ENCODE measurements at regions not wholly inside any gene's neighbourhood (a gene's known extent, or its start where the extent isn't known, plus 50 kb on each side); places are given as distances from the start of the nearest gene placed in this dataset.
"Not testable (repeated sequence)": the region's sequence is repeated elsewhere in the genome, so short reads cannot be mapped to it uniquely, and the experiment has no call there.

DNA sequence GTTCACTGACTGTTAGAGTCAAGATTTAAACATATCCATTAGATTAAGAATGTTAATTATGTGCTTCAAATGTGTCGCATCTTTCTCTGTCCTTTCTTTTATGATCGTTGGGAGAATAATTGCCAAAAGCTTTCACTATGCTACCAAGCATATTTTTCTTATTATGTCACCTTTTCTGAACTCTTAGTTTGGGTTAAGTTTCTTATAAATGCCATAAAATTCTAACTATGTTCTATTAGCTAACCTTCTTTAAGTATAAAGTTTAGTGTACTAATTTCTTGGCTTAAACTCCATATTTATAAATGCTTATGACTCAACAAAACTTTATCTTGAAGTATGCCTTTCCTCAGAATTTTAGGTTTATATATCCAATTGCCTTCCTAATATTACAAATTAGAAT lies 1759.4 kb downstream of the PCDH9 start:
- DNase-seq, result no peak

- no peak for DNase-seq
Measured at GRCh38 chr13:65468628-65469027, 1761.5 kb downstream of the PCDH9 start.

DNA sequence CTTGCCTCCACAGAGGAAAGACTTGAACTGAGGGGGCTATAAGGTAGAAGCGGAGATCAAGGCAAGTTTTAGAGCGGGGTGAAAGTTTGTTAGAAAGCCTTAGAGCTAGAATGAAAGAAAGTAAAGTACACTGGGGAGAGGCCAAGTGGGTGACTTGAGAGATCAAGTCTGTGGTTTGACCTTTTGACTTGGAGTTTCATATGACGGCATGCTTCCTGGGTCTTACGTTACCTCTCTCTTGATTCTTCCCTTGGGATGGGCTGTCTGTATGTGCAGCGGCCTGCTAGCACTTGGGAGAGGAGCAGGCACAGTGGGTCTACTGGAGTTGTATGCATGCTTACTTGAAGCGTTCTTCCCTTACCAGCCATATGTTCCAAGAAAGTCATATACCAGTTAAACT lies 1768.5 kb downstream of the PCDH9 start:
- no peak for DNase-seq

DNA sequence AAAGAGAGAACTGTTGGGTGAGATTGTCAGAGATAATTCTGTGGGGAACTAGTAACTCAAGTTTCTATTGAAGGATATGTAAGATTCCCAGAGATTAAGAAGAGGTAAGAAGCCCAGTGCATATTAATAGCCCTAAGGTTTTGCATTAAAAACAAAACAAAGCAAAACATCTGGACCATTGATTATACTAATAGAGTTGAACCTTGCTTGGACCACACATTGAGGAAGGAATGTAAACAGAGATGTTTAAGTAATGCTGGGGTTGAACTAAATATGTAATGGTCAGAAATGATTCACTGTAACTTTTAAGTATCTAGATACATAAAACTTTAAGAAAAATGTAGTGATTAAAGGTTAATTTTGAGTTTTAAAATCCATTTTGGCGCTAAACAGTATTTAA lies 1770.0 kb downstream of the PCDH9 start:
- DNase-seq, result no peak

- no peak for DNase-seq
Measured at GRCh38 chr13:65456150-65456912, 1773.8 kb downstream of the PCDH9 start.

- no peak for DNase-seq
Measured at GRCh38 chr13:65454403-65454802, 1775.7 kb downstream of the PCDH9 start.

DNA sequence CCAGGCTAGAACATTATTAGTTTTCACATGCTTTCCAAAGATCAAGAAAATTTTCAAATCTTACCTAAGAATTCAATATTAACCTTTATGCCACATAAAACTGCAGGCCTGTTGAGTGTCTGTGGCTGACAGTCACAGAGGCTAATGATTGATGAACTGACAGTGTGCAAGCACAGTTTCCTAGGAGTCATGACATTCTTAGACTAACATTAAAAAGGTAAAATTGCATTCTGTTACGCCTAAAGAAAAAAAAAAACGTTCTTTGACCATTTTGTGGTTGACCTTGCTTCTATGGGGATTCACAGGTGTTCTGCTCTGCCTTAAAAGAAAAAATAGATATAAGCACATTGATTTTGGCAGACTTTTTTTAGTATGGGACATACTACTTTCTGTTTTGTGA lies 1776.2 kb downstream of the PCDH9 start:
- DNase-seq, result no peak

GRCh38 chr13:65445340-65445739 lies 1784.8 kb downstream of the PCDH9 start:
- no peak for DNase-seq

DNA sequence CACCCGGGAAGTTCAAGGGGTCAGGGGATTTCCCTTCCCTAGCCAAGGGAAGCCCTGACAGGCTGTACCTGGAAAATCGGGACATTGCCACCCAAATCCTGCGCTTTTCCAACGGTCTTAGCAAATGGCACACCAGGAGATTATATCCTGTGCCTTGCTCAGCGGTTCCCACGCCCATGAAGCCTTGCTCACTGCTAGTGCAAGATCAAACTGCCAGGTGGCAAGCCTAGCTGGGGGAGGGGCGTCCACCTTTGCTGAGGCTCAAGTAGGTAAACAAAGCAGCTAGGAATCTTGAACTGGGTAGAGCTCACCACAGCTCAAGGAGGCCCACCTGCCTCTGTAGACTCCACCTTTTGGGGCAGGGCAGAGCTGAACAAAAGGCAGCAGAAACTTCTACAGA lies 1794.5 kb downstream of the PCDH9 start:
- DNase-seq, result no peak

DNA sequence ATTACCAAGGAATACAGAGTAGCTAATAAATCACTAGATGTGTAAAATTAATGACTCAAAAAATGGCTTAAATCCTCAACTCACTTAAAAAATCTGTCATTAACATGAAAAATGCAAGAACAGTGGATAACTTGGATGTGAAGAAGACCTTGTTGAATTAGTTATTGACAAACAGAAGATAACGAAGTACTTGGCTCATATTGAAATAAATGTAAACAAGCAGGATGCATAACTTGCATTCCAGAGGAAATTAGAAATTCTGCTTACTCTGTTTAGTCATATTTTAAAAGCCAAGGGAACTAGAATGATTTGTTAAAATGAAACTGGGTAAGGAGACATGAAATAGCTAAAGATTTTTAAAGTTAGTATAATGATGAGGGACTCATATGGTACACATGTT lies 1812.2 kb downstream of the PCDH9 start:
- no peak for DNase-seq

- DNase-seq, result no peak
Measured at GRCh38 chr13:65416784-65417183, 1813.4 kb downstream of the PCDH9 start.

GRCh38 chr13:65414187-65414586 lies 1815.9 kb downstream of the PCDH9 start:
- DNase-seq, result no peak

DNA sequence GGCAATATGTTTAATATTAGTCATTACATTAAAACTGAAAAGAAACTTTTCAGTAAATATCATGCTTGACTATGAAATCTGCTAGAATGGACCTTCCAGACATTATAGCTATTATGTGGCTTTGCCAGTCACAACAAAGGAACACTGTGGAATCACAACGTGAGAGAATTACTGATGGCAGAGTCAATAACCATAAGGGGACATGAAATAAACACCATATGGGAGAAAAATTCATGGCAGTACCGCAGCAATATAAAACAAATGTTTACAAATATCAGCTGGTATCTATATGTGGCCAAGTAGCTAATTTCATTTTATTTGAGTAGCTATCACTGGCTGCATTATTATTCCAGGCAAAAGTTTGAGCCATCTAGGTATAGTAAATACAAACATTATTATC lies 1818.6 kb downstream of the PCDH9 start:
- no peak for DNase-seq

GRCh38 chr13:65410791-65411190 lies 1819.3 kb downstream of the PCDH9 start:
- no peak for DNase-seq

- no peak for DNase-seq
Measured at GRCh38 chr13:65401315-65401714, 1828.8 kb downstream of the PCDH9 start.

DNA sequence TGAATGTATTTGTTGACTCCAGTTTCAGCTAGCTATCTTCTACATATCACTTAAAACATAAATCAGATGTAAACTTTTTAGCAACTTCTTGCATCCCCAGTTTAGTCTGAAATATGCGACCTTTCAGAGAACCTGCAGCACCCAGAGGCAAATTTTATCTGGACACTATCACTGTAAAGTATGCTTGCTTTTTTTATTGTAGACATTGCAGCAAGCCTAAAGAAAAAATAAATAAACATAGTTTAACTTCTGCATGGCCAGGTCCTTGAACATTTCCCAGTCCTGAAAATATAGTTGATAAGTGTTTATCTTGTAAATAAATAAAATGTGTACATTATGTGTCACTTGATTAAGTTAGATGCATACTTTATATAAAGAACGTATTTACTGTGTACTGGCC lies 1829.4 kb downstream of the PCDH9 start:
- no peak for DNase-seq

DNA sequence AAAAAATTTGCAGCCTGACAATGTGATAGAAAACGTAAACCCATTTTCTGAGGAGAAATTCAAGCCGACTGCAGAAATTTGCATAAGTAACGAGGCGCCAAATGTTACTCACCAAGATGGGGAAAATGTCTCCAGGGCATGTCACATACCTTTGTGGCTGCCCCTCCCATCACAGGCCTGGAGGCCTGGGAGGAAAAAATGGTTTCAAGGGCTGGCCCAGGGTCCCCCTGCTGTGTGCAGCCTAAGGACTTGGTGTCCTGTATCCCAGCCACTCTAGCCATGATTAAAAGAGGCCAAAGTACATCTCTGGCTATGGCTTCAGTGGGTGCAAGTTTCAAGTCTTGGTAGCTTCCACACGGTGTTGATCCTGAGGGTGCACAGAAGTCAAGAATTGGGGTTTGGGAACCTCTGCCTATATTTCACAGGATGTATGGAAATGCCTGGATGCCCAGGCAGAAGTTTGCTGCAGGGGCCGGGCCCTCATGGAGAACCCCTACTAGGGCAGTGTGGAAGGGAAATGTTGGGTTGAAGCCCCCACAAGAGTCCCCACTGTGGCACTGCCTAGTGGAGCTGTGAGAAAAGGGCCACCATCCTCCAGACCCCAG lies 1842.3 kb downstream of the PCDH9 start:
- DNase-seq, result no peak

DNA sequence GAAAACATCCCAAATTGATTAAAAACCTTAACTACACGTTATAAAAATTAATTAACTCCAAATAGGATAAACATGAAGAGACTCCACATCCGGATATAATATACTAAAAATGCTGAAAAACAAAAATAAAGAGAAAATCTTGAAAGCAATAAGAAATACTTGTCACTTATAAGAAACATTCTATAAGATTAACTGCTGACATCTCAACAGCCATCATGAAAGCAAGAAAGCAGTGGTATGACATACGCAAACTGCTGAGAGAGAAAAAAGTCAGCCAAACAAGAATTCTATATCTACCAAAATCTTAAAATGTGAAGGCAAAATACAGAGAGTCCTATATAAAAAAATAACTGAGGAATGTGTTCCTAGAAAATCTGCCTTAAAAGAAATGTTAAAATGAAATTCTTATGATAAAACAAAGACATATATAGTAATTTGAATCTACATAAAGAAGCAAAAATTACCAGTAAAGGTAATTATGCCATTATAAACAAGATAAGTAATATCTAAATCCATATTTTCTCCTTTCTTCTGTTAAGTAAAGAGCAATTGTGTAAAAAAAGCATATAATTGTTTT lies 1851.1 kb downstream of the PCDH9 start:
- no peak for DNase-seq

- DNase-seq, result no peak
Measured at GRCh38 chr13:65378484-65378883, 1851.7 kb downstream of the PCDH9 start.

- no peak for DNase-seq
Measured at GRCh38 chr13:65368832-65369231, 1861.3 kb downstream of the PCDH9 start.

GRCh38 chr13:65353951-65354350 lies 1876.2 kb downstream of the PCDH9 start:
- no peak for DNase-seq

DNA sequence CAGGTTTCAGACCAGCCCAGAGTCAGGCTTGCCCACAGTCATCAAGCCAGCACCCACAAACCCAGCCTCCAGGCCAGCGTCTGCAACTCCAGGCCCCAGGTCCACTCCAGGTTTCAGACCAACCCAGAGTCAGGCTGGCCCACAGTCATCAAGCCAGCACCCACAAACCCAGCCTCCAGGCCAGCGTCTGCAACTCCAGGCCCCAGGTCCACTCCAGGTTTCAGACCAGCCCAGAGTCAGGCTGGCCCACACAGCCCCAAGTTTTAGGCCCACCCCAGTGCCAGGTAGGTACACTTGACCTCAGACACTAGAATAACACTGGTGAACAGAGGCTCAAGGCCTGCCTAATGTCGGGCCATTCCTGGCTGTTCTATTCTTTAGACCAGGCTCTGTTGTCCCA lies 1877.0 kb downstream of the PCDH9 start:
- not testable (repeated sequence) for DNase-seq

- DNase-seq, result no peak
Measured at GRCh38 chr13:65347420-65348030, 1882.6 kb downstream of the PCDH9 start.
